Fibroblast of lung (primary cell): ENCODE measurements at regions not wholly inside any gene's neighbourhood (a gene's known extent, or its start where the extent isn't known, plus 50 kb on each side); places are given as distances from the start of the nearest gene placed in this dataset.

Experiments used
- EZH2 ChIP-seq: IDR thresholded peaks from 2 replicates; pipeline ENCODE4 v1.5.1; 2012; ENCODE audit warnings: low read length, control low read depth, mild to moderate bottlenecking; ENCODE audit errors: missing control alignments
- TF ChIP-seq, protein P1 (sequence below), 2 donors: IDR thresholded peaks in 1 of 2; conservative IDR thresholded peaks in 1 of 2; 1 replicate in 1 of 2; 2 replicates in 1 of 2; pipeline ENCODE4 v1.5.1; 2011 to 2012; ENCODE audit warnings: low read length in 2 of 2, control low read depth in 1 of 2, inconsistent platforms in 1 of 2, low read depth in 1 of 2, mild to moderate bottlenecking in 1 of 2

DNA sequence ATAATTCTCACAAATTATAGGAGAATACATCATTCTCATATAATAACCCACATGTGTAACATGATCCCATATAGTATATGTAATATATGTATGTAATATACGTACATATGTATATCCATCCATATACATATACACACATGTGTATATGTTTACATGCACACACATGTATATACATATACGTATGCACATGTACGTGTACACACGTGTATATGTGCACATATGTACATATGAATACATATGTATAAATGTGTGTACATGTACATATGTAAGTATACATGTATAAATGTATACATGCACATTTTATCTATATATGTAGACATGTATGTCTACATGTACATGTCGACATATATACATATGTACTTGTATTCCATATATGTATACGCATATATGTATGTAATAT is 288.8 kb downstream of the NPIPA8 start:
- TF ChIP-seq, protein P1, sequence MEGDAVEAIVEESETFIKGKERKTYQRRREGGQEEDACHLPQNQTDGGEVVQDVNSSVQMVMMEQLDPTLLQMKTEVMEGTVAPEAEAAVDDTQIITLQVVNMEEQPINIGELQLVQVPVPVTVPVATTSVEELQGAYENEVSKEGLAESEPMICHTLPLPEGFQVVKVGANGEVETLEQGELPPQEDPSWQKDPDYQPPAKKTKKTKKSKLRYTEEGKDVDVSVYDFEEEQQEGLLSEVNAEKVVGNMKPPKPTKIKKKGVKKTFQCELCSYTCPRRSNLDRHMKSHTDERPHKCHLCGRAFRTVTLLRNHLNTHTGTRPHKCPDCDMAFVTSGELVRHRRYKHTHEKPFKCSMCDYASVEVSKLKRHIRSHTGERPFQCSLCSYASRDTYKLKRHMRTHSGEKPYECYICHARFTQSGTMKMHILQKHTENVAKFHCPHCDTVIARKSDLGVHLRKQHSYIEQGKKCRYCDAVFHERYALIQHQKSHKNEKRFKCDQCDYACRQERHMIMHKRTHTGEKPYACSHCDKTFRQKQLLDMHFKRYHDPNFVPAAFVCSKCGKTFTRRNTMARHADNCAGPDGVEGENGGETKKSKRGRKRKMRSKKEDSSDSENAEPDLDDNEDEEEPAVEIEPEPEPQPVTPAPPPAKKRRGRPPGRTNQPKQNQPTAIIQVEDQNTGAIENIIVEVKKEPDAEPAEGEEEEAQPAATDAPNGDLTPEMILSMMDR (conservative IDR thresholded peaks at IDR 0.05 in 1 of 2, IDR thresholded peaks at IDR 0.05 in 1 of 2; ENCODE audit: low read depth in 1 of 2, low read length in 2 of 2), result no peak
- no peak for TF ChIP-seq EZH2
